H7 (cell line): ENCODE measurements at regions not wholly inside any gene's neighbourhood (a gene's known extent, or its start where the extent isn't known, plus 50 kb on each side); places are given as distances from the start of the nearest gene placed in this dataset.

Source experiments
- DNase-seq: peaks from one replicate; pipeline ENCODE4 v3.0.0; 2012
- H3K27me3 ChIP-seq: 2 replicates; pipeline ENCODE4 v1.6.0; 2011; ENCODE audit warnings: mild to moderate bottlenecking, low read length; ENCODE audit not compliant: control insufficient read depth, insufficient read depth
- H3K36me3 ChIP-seq: replicated peaks from 2 replicates; pipeline ENCODE4 v1.5.1; 2011; ENCODE audit warnings: low read length; ENCODE audit not compliant: control insufficient read depth, insufficient read depth
- H3K4me3 ChIP-seq: 2 replicates; pipeline ENCODE4 v1.5.1; 2011; ENCODE audit warnings: low read depth, mild to moderate bottlenecking, control low read depth, low read length, moderate library complexity; ENCODE audit not compliant: insufficient read depth

DNA sequence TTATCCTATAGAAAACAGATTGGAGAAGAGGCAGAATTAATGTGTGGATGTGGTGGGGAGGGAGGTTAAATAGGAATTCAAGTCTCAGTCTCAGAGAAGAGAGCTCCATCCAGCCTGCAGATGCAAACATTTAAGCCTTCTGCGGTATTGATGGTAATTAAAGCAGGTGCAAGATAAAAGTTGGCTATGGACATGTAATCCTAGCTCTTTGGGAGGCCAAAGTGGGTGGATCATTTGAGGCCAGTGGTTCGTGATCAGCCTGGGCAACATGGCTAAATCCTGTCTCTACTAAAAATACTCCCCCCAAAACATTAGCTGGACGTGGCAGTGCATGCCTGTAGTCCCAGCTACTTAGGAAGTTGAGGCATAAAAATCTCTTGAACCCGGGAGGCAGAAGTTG, 332.7 kb downstream of the PABPC4L start:
- Histone ChIP-seq H3K36me3 (no peaks in the 10 kb centered on the region), H3K4me3 (no peak overlapping the region), H3K27me3 (no peaks in the 10 kb centered on the region)
- DNase-seq: no peak

DNA sequence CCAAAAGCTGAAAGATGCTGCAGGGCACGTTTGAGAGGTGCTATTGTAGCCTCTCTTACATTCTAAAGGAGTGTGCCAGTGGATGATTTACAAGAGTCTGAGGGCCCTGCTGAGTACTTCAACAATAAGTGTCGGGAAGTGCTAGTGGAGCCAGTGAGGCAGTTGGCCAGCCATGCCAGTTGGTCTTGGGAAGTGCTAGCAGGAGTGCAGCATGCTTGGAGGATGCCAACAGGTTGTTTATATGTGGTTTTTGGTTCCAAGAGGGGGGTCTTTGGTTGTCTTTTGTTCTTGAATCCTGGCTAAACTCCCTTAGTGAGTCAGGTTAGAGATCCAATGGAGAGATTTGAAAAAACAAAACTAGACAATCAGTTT, 335.3 kb downstream of the PABPC4L start:
- H3K27me3 ChIP-seq: no peaks in the 10 kb centered on the region
- DNase-seq: no peak
- no peak overlapping the region for H3K4me3 ChIP-seq
- H3K36me3 ChIP-seq: no peaks in the 10 kb centered on the region

DNA sequence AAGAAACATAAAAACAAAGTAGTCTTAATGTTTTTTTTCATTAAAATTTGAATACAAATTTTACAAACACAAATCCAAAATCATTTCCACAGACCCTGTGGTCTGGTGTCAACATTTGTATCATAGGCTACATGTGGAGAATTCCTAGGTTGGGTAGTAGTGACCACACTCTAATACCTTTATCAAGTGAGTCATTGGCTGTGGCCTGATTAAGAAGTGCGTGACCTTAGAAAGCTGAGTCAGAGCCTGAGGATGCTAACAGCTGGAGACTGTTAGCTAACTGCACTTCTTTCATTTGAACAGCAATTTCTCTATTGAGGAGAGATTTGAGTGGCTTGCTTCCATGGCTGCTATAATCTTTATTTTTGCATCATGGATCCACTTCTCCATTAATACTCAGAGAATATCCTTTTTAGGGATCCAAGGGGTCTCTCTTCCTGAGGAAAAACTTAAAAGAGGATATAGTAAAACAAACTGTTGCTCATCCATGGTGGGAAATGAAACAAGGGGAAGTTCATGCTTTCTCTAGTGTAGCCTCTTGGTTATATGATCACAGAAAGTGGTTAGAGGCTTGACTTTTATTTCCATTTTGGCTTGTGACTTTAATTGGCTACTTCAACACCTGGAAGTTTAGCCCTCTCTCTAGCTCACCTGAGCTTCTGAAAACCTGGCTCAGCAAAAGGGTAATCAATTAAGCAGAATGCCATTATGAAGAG, 335.8 kb downstream of the PABPC4L start:
- no peaks in the 10 kb centered on the region for H3K27me3 ChIP-seq
- no peak for DNase-seq
- no peaks in the 10 kb centered on the region for H3K36me3 ChIP-seq
- H3K4me3 ChIP-seq: no peak overlapping the region

DNA sequence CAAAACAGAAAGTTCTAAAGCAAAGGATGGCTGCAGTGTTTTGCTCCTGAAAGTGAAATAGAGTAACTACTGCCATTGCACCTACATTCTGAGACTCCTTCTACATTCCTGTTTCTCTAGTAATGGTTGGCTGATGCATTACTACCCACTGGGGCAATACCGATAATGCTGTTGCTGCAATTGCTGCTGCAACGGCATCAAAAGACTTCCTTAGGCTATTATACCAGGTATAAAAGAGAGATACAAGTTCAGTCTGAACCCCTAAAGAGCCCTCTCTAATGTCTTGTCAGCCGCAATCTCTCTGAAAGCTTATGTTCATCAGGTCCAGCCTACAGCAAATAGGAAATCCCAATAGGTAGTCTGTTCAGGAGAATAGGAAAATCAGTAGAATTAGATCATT, 338.4 kb downstream of the PABPC4L start:
- H3K36me3 ChIP-seq: no peaks in the 10 kb centered on the region
- DNase-seq: no peak
- no peaks in the 10 kb centered on the region for H3K27me3 ChIP-seq
- no peak overlapping the region for H3K4me3 ChIP-seq

- no peak for DNase-seq
- no peak overlapping the region for H3K4me3 ChIP-seq
- no peaks in the 10 kb centered on the region for H3K36me3 ChIP-seq
- no peaks in the 10 kb centered on the region for H3K27me3 ChIP-seq
Measured at GRCh38 chr4:133856731-133857355, 344.7 kb downstream of the PABPC4L start.

- H3K4me3 ChIP-seq: no peak overlapping the region
- DNase-seq: no peak
- no peaks in the 10 kb centered on the region for H3K36me3 ChIP-seq
- no peaks in the 10 kb centered on the region for H3K27me3 ChIP-seq
Measured at GRCh38 chr4:133855001-133855400, 346.6 kb downstream of the PABPC4L start.

GRCh38 chr4:133839326-133839725, 362.3 kb downstream of the PABPC4L start:
- no peaks in the 10 kb centered on the region for H3K36me3 ChIP-seq
- H3K27me3 ChIP-seq: no peaks in the 10 kb centered on the region
- no peak for DNase-seq
- H3K4me3 ChIP-seq: no peak overlapping the region

GRCh38 chr4:133823177-133823576, 378.4 kb downstream of the PABPC4L start:
- H3K36me3 ChIP-seq: no peaks in the 10 kb centered on the region
- H3K4me3 ChIP-seq: no peak overlapping the region
- H3K27me3 ChIP-seq: no peaks in the 10 kb centered on the region
- no peak for DNase-seq

DNA sequence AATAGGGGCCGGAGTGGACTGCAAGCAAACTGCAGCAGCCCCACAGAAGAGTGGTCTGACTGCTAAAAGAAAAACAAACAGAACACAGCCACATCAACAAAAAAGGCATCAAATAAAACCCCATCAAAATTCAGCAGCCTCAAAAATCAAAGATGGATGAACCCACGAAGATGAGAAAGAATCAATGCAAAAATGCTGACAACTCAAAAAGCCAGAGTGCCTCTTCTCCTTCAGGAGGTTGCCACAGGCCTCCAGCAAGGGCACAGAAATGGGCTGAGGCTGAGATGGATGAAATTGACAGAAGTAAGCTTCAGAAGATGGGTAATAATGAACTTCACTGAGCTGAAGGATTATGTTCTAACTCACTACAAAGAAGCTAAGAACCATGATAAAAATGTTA, 388.6 kb downstream of the PABPC4L start:
- no peaks in the 10 kb centered on the region for H3K36me3 ChIP-seq
- no peak for DNase-seq
- no peak overlapping the region for H3K4me3 ChIP-seq
- no peaks in the 10 kb centered on the region for H3K27me3 ChIP-seq

GRCh38 chr4:133812236-133812635, 389.4 kb downstream of the PABPC4L start:
- no peak overlapping the region for H3K4me3 ChIP-seq
- no peak for DNase-seq

GRCh38 chr4:133808151-133808550, 393.4 kb downstream of the PABPC4L start:
- no peaks in the 10 kb centered on the region for H3K36me3 ChIP-seq
- no peak for DNase-seq
- H3K4me3 ChIP-seq: no peak overlapping the region
- H3K27me3 ChIP-seq: no peaks in the 10 kb centered on the region

More at GRCh38 chr4:133812236-133812635, 389.4 kb downstream of the PABPC4L start:
- no peaks in the 10 kb centered on the region for H3K27me3 ChIP-seq
- H3K36me3 ChIP-seq: no peaks in the 10 kb centered on the region

GRCh38 chr4:133803341-133803740, 398.2 kb downstream of the PABPC4L start:
- no peak for DNase-seq
- H3K27me3 ChIP-seq: no peaks in the 10 kb centered on the region
- no peaks in the 10 kb centered on the region for H3K36me3 ChIP-seq
- no peak overlapping the region for H3K4me3 ChIP-seq

DNA sequence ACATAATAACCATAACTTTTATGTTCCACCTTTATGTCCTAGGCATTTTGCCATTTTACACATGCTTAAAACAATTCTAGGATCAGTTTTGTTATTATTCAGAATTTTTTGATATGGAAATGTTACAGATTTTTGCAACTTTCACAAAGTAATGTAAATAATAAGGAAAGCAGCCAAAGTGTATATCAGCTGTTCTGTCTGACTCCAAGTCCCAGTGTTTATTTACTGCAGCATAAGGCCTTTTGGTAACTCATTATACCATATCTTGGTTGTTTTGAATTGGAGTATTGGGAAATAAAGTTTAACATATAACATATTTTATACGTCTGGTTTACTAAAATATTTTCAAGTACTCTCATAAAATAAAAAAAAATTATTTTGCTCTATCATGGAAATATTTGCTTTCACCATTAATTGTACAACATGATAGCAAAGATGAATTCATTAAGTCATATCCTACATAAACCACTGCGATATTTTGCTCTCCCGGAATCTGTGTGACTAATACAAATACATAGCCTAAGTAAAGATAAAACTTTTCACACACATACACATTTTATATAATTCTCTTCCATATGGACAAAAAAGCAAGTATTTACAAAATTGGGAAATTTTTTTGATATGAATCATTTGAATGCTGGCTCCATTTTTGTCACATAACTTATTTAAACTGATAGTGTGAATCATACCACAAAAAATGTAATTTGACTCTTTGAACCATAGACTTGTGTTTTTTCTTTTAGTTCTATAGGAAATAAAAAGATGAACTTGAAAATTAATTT, 399.0 kb downstream of the PABPC4L start:
- H3K27me3 ChIP-seq: no peaks in the 10 kb centered on the region
- H3K36me3 ChIP-seq: no peaks in the 10 kb centered on the region
- H3K4me3 ChIP-seq: no peak overlapping the region
- no peak for DNase-seq

DNA sequence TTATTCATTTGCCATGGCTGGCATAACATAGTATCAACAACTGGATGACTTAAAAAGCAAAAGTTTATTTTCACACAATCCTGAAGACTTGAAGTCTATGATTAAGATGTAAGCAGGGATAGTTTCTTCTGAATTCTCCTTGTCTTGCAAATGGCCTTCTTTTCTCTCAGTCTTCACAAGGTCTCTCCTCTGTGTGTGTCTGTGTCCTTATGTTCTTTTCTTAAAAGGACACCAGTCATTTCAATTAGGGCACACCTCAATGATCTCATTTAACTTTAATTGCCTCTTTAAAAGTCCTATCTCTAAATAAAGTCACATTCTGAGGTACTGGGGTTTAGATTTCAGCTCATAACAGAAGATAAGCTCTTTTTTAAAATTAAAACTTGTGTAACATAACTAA, 399.7 kb downstream of the PABPC4L start:
- DNase-seq: peak; percentile 3
- Histone ChIP-seq H3K36me3 (no peaks in the 10 kb centered on the region), H3K27me3 (no peaks in the 10 kb centered on the region)

DNA sequence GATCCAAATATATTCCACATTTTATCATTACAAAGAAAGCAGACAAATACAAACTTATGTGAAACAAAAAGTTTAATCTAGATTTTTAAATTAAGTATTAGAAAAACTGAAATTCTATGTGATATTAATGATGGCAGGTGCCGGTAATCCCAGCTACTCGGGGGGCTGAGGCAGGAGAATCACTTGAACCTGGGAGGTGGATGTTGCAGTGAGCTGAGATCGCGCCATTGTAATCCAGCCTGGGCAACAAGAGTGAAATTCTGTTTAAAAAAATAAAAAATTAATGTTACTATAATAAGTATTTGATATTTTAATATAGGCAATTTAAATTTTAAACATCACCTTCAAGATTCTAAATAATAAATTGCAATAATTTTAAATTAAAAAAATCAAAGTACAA, 400.6 kb downstream of the PABPC4L start:
- Histone ChIP-seq H3K4me3 (no peak overlapping the region), H3K27me3 (no peaks in the 10 kb centered on the region), H3K36me3 (no peaks in the 10 kb centered on the region)
- no peak for DNase-seq

More for the DNA sequence above, 399.7 kb downstream of the PABPC4L start:
- no peak overlapping the region for H3K4me3 ChIP-seq
